ENCODE measurements at regions not wholly inside any gene's neighbourhood (a gene's known extent, or its start where the extent isn't known, plus 50 kb on each side); places are given as distances from the start of the nearest gene placed in this dataset.
"Not testable (repeated sequence)": the region's sequence is repeated elsewhere in the genome, so short reads cannot be mapped to it uniquely, and the experiment has no call there.

DNA sequence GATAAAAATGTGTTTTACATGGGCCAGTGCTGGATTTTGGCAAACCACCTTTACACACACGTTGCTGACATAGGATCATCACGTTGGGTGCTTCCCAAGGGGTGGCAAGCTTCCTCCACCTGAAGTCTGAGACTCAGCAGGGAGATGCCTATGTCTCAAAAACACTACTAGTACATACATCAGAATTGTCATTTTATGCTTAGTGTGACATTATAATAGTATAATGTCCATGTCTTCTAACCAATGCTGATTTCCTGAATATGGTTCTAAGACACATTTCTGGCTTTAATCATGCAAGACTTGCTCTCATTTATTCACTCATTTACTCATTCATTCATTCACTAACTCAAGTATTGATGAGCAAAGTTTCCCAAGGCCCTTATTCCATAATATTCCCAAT is 322.3 kb downstream of the LNPK start:
- intact Hi-C loops (cut with DNase I) = loop anchor here in 4 of 10 donors (10.0 kb wide), 2 partner anchors 305 to 315 kb away; no protein-coding TSS in a partner anchor
- no peak for ATAC-seq
- 60 to 68% (median 64%) methylated on average over 2 of the region's 2 CpGs for WGBS, 4 donors

DNA sequence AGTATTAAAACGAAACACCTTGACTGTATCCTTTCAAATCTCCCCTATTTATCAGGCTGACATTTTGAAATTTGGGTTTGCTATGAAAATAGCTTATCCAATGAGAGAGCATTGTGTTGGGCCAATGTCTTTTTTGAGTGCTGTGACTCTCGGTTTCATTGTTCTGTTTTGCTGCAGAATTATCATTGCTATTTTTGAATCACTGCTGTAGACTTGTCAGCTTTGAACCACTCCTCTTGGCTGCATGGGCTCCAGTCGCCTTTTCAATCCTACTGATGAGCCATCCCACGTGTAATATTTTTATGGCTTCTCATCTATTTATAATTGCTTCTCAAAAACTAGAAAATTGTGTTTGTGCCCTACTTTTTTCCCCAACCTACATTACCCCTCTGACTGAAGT is 322.8 kb downstream of the LNPK start:
- Histone ChIP-seq H3K4me1 (no peaks in the 10 kb centered on the region), H3K27me3 (peaks cover 0 to 26% (median 0%) of the 10 kb centered on the region in 9 donors), H3K36me3 (no peaks in the 10 kb centered on the region), H3K27ac (no peak overlapping the region), H3K4me3 (no peak overlapping the region), H3K9me3 (peaks cover 0 to 2% (median 0%) of the 10 kb centered on the region in 12 donors)
- TF ChIP-seq, protein P1, sequence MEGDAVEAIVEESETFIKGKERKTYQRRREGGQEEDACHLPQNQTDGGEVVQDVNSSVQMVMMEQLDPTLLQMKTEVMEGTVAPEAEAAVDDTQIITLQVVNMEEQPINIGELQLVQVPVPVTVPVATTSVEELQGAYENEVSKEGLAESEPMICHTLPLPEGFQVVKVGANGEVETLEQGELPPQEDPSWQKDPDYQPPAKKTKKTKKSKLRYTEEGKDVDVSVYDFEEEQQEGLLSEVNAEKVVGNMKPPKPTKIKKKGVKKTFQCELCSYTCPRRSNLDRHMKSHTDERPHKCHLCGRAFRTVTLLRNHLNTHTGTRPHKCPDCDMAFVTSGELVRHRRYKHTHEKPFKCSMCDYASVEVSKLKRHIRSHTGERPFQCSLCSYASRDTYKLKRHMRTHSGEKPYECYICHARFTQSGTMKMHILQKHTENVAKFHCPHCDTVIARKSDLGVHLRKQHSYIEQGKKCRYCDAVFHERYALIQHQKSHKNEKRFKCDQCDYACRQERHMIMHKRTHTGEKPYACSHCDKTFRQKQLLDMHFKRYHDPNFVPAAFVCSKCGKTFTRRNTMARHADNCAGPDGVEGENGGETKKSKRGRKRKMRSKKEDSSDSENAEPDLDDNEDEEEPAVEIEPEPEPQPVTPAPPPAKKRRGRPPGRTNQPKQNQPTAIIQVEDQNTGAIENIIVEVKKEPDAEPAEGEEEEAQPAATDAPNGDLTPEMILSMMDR (IDR thresholded peaks at IDR 0.05) = no peak
- no peak for TF ChIP-seq POLR2A (IDR thresholded peaks at IDR 0.05)
- ATAC-seq (no peak), DNase-seq (no peak)
- 62 to 73% (median 67%) methylated on average over 4 of the region's 4 CpGs for WGBS, 4 donors
- intact Hi-C loops (cut with DNase I) = no loop called here

More for the DNA sequence above, 322.3 kb downstream of the LNPK start:
- TF ChIP-seq, protein P1 (IDR thresholded peaks at IDR 0.05) = no peak
- TF ChIP-seq POLR2A (IDR thresholded peaks at IDR 0.05) = no peak
- Histone ChIP-seq H3K36me3 (no peaks in the 10 kb centered on the region), H3K4me1 (no peaks in the 10 kb centered on the region), H3K9me3 (no peaks in the 10 kb centered on the region), H3K27me3 (peaks cover 0 to 31% (median 4%) of the 10 kb centered on the region in 9 donors), H3K4me3 (no peak overlapping the region), H3K27ac (no peak overlapping the region)
- DNase-seq = no peak

DNA sequence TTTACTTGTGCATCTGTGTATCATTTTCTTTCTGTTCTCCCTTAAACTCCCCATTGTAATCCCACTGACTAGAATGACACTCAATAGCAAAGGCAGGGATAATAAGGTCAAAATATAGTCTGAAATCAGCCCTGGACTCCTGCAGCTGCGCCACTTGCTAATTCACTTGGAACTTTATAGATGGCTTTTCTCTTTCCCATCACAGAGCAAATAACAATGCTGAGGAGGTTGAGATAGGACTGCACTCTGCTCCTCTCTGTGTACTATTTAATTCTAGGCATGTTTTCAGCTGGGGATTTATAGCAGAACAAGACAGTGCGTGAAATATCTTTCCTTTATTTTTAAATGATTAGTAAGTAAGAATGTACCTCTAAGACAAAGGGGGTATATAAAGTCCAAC is 324.2 kb downstream of the LNPK start:
- TF ChIP-seq, protein P1 (IDR thresholded peaks at IDR 0.05) = no peak
- no peak for TF ChIP-seq POLR2A (IDR thresholded peaks at IDR 0.05)
- H3K36me3 ChIP-seq = no peaks in the 10 kb centered on the region
- H3K27me3 ChIP-seq = peaks cover 0 to 13% (median 0%) of the 10 kb centered on the region in 9 donors
- no peak overlapping the region for H3K4me3 ChIP-seq
- H3K9me3 ChIP-seq = peaks cover 0 to 15% (median 2%) of the 10 kb centered on the region in 12 donors
- DNase-seq = no peak
- ATAC-seq = no peak
- no peak overlapping the region for H3K27ac ChIP-seq
- WGBS, 4 donors = 90 to 96% (median 92%) methylated on average over 2 of the region's 2 CpGs
- no peaks in the 10 kb centered on the region for H3K4me1 ChIP-seq
- intact Hi-C loops (cut with DNase I) = no loop called here

DNA sequence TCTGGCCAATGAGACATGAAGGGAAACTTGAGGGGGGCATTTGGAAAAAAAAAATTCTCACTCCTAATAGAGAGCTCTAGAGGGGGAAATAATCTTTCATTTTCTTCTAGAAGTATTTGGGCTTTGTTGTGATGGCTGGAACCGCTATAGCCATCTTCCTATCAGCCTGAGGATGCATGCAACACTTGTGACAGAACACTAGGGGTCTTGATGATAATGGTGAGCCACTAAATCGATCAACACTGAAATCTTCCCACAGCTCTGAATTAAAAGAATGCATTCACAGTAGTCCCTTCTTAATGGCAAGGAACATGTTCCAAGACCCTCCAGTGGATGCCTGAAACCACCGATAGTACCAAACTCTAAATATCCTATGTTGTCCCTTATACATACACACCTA is 325.3 kb downstream of the LNPK start:
- Histone ChIP-seq H3K4me1 (no peaks in the 10 kb centered on the region), H3K9me3 (peaks cover 0 to 15% (median 3%) of the 10 kb centered on the region in 12 donors), H3K36me3 (no peaks in the 10 kb centered on the region), H3K4me3 (no peak overlapping the region), H3K27me3 (peaks cover 0 to 5% (median 0%) of the 10 kb centered on the region in 9 donors), H3K27ac (no peak overlapping the region)
- 64 to 93% (median 78%) methylated on average over 3 of the region's 3 CpGs for WGBS, 4 donors
- intact Hi-C loops (cut with DNase I) = no loop called here
- TF ChIP-seq, protein P1 (IDR thresholded peaks at IDR 0.05) = no peak
- TF ChIP-seq POLR2A (IDR thresholded peaks at IDR 0.05) = no peak
- DNase-seq (no peak), ATAC-seq (no peak)

DNA sequence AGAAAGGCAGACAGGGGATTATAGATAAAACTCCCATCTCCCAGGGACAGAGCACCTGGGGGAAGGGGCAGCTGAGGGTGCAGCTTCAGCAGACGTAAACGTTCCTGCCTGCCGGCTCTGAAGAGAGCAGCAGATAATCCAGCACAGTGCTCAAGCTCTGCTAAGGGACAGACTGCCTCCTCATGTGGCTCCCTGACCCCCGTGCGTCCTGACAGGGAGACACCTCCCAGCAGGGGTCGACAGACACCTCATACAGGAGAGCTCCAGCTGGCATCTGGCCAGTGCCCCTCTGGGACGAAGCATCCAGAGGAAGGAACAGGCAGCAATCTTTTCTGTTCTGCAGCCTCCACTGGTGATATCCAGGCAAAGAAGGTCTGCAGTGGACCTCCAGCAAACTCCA is 333.3 kb downstream of the LNPK start:
- H3K4me1 ChIP-seq; H3K36me3 ChIP-seq; H3K4me3 ChIP-seq; intact Hi-C loops (cut with DNase I); DNase-seq; ATAC-seq; H3K27ac ChIP-seq: not testable (repeated sequence)
- WGBS, 4 donors = 32 to 51% (median 42%) methylated on average over 4 to 7 of the region's 7 CpGs
- Histone ChIP-seq H3K27me3 (peaks cover 0 to 29% (median 0%) of the 10 kb centered on the region in 9 donors), H3K9me3 (peaks cover 0 to 11% (median 3%) of the 10 kb centered on the region in 12 donors)
